HG03196 (cell line): ENCODE measurements at regions not wholly inside any gene's neighbourhood (a gene's known extent, or its start where the extent isn't known, plus 50 kb on each side); places are given as distances from the start of the nearest gene placed in this dataset.
"Not testable (repeated sequence)": the region's sequence is repeated elsewhere in the genome, so short reads cannot be mapped to it uniquely, and the experiment has no call there.

ENCODE experiments used
- ATAC-seq: cut with Tn5 transposase; IDR thresholded peaks from one replicate; pipeline ENCODE4 v1.9.1; 2021; ENCODE audit not compliant: unreplicated experiment

DNA sequence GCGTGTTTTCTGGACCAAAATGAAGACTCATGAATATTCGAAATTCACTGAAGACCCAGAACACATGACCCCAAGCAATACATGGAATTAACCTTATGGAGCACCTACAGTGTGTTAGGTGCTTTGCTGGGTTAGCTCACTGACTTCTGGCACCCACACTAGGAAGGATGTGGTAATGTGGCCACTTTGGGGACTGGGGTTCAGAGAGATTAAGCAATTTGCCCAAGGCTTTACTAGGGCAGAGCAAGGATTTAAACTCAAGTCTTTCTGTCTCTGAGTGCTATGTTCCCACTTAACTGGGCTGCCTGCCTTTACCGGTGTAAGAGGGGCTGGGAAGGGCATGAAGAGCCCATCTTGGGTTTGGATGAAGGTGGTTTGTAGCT, 162.0 kb upstream of the ATP6AP2 start:
- ATAC-seq: no peak

DNA sequence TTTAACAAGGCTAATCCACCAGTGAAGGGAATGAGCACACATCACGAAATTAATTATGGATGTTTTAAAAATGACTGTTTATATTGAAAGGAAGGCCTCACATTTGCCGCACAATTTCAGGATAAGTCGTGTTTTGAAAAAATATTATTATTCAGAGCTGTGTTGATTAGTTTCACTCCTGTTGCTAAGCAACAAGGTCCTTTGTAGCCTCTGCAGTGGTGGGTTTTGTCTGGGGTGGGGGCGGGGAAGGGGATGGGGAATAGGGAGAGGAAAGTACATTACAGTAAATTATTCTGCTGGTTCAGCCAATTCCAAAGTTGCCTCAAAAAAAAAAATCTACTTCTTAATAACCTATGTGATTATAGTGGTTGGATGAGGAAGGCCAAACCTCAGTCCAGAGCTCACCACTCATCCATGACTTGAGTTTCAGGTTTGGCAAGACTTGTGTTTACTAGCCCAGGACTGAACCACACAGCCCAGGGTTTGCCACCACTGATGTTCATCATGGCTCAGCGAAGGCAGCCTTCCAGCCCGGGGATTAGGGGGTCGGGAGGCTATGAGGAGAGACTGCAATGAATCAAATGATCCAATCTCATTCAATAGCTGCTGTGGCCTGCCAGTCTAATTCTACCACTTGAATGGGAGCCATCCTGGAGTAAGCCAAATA, 162.5 kb upstream of the ATP6AP2 start:
- ATAC-seq: no peak

DNA sequence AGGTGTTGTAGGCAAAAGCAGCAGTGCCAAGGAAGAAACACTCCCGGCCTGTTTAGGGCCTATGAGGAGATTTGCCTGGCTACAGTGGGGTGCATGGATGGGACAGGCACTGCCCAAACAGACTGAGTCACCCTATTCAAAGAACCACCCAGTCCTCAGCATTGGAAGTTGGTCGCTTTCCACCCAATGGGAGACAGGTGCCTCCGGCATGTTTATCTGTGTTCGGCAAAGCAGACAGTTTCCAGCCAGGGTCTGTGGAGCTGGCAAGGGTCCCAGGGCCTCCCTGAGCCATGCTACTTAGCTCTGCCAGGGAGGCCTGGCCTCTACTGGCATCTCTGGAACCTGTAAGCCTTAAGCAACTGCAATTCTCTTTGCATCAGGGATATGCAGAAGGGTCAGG, 165.1 kb upstream of the ATP6AP2 start:
- no peak for ATAC-seq

DNA sequence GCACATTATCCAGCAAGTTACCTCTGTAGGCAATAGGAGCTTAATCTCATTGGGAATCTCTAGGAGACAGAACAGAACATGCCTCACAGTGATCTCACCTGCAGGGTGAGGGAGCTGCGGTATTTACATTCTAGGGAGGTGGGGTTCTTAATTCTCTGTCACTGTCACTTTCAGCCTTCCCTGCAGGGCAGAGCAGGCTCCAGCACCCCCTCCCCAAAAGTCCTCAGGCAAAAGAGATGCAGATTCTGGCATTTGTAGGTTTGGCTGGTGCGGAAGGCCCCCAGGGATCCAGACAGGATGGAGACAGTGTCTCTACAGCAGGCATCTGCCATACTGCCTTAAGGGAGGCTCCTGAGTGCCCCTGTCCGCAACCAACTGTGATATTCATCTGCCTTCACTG, 166.4 kb upstream of the ATP6AP2 start:
- ATAC-seq: no peak

DNA sequence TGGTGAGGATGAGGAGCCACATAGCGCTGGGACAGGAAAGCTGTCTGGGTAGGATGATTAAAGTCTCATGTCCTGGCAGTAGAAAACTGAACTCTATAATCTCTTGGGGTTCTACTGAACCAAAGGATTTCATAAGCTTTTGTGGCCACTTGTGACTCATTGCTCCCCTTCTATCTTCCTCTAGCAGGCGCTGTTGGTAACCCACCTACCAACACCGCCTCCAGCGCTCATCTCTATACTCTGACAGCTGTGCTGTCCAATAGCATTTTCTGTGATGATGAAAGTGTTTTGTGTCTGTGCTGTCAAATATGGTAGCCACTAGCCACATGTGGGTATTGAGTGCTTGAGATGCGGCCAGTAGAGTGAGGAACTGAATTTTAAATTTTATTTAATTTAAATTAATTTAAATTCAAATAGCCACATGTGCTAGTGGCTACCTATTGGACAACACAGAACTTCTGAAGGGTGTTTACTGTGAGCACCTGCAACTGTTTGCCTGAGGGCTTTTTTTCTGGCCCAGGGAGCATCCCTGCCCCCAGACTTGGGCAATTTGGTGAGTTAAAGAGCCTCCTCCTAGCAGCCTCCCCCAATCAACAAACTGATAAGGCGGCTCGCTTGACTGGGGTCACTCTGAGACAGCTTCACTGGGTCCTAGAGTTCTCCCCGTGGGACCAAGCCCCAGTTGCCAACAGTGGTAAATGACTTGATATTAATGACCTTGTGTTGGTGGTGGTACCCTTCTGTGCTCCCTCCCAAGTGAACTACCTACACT, 169.2 kb upstream of the ATP6AP2 start:
- ATAC-seq: no peak

DNA sequence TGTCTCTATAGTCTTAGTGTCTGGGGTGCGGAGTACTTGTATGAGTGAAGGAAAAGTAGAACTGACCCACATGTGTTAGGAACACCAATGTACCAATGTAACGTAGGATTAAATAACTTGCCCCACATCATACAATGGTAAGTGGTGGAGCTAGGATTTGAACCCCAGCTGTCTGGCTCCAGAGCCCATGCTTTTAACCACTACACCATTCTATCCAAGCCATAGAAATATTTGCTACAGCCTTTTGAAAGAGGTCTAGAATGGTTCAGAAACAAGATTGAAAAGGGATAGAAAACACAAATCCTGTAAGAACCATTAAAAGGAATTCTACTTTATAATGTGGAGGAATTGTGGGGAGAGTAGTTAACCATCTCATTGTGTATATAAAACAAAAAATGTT, 169.9 kb upstream of the ATP6AP2 start:
- ATAC-seq: no peak

DNA sequence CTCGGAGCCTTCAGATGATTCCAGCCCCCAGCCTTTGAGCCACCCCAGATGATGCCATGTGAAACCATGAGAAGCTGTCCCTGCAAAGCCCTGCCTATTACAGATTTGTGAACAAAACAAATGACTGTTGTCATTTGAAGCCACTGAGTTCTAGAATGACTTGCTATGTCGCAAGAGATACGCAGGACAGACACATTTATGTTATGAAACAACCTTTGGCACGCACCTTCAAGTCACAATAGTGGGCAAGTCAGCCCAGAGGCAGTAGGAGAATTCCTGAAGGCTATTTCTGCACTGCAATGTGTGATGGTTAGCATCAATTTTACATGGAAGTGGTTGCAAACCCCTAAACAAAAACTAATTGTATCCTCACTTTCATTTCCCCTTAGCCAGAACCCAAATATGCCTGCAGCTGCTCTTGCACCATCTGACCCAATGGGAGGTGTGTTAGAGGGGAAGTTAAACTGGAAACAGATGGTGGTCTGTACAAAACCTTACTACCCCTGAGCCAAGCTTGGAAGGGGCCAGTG, 174.4 kb upstream of the ATP6AP2 start:
- ATAC-seq: no peak

DNA sequence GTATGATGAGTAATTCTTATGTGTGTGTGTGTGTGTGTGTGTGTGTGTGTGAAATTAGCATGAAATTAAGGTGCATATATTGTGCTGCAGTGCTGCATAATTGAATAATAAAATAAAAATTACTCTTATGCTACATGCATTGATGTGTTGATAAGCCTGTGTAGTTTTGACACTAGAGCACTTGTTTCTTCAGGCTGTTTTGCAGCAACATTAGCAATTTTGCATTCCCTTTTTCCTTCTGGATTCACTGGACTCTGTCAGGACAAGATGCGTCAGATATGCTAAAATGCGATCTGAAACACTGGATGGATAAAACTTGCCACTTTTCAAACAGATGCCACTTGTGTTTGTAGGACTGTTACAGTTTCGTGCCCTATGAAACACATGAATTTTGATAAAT, 175.4 kb upstream of the ATP6AP2 start:
- ATAC-seq: no peak

DNA sequence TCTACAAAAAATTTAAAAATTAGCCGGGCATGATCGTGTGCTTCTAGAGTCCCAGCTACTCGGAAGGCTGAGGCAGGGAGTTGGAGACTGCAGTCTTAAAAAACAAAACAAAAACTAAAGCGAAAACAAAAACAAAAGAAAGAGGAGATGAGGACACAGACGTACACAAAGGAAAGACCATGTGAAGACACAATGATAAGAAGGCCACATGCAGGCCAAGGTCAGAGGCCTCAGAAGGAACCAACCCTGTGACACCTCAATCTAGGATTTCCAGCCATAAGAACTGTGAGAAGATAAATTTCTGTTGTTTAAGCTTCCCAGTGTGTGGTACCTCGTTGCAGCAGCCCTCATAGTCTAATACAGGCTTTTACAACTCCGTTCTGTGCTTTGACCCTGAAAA, 177.0 kb upstream of the ATP6AP2 start:
- ATAC-seq: no peak

DNA sequence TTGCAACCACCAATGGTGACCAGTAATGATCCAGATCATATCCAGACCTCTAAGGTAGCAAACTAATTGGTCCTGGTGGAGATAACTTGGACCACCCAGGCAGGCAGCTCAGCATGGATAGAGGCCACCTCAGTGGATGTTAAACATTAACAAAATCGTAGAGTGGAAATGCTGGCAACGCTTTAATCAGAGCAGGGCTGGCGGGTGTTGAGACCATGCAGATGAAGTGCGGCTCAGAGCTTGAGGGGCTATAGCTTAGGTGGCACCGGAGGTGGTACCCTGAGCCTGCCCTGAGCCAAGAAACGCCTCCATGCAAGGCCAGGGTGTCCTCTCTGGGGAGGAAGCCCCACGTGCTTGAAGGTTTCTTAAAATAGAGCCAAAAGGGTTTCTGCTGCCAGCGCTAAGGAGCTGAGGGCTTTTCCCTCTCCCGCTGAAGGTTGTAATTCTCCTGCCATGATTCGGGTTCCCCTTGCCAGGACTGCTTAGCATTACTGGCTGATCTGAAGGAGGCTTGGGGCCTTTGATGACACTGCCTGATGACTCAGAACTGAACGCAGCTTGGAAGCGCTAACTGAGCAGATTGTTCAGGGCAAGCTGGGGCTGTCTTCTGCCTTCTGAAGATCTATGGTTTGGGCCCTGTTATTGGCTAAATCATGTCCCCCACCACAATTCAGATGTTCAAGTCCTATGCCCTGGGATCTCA, 177.8 kb upstream of the ATP6AP2 start:
- ATAC-seq: no peak

DNA sequence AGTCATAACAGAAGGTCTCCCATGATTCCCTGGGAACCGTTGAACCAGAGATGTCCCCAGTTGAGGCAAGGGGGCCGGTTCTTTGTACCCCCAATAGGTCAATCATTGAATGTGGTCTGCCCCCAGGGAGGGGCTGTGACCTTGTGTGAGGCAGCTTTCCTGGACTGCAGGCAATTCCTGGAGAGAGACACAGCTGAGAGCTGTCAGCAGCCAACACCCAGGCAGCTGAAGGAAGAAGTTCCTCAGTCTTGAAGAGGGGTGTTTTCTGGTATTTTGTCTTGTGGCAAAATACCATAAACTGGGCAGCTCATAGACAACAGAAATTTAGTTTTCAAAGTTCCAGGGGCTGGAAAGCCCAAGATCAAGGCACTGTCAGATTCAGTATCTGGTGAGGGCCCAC, 185.7 kb upstream of the ATP6AP2 start:
- no peak for ATAC-seq

DNA sequence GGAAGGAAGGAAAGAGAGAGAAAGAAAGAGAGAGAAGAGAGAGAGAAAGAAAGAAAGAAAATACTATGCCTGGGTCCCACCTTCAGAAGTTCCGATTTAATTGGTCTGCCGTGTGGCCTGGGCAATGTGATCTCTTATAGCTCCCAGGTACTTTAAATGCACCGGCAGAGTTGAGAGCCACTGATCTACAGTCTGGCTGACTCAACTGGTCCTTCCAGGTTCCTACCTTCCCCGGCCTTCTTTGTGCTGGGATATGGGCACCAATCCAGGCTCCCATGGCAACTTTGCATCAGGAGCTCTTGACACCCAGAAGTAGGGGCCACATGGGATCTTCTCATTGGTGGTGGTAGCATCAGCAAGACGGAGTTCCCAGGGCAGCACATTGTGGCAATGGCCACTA, 186.5 kb upstream of the ATP6AP2 start:
- ATAC-seq: no peak

DNA sequence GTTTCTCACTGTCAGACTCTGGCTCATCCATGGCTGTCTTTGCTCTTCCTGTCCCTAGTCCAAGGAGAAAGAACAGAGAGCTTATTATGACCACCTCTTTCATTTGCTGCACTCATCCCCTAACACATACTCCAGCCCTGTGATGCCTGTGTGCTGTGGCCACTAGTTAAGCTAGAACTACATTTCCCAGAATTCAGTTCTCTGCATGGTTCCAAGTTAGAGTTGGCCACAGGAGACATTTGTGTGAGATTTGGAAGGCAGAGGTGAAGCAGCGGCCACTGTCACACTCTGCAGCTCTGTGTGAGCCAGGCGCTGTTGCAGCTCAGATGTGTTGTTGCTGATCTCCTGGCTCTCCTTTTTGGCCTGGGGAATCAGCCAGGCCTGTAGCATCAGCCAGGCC, 188.2 kb upstream of the ATP6AP2 start:
- no peak for ATAC-seq

DNA sequence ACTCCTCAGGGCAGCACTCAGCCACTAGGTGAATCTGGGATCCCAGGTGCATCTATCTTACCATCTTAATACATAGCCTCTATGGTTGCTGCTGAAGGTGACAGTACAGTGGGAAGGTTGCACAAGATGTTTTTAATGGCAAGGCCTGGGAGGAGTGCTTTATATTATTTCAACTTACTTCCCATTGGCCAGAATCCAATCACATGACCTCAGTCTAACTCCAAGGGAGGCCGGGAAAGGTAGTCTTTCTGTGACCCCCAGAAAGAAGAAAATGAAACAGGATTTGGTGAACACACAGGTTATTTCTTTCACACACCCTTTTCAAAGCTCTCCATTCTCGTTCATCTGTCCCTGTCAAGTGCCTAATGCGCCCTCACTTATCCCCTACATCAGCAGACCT, 189.1 kb upstream of the ATP6AP2 start:
- ATAC-seq: no peak

DNA sequence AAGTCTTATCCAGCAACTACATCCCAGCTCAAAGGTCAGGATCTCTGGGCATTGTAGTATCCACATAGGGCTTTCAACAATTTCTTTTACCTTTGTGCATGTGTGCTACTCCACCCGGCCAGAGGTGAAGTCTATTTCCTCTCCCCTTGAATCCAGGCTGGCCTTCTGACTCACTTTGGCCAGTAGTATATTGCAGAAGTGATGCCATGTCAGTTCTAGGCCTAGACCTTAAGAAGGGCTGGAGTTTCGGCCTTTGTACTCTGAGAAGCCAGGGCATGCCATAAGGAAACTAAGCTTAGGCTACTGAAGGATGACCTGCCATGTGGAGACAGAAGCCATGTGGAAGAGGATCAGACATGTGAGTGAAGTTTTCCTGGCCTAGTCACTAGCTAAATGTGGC, 191.2 kb upstream of the ATP6AP2 start:
- no peak for ATAC-seq

DNA sequence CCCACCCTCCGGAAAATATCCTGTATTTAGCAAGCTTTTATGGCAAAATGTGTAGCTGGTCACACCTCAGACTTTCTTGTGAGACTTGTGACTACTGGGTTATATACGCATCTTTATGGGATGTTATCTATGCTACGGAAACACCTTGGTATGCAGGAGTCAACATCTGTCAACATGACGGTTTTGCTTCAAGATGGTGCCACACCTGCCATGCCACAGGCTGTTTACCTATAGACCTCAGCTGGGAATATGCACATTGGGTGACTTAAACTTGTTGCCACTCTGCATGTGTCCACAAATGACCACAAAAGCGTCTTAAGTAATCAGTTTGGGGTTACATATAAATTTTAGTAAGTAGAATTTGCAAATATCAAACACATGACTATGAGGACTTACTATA, 192.3 kb upstream of the ATP6AP2 start:
- no peak for ATAC-seq

DNA sequence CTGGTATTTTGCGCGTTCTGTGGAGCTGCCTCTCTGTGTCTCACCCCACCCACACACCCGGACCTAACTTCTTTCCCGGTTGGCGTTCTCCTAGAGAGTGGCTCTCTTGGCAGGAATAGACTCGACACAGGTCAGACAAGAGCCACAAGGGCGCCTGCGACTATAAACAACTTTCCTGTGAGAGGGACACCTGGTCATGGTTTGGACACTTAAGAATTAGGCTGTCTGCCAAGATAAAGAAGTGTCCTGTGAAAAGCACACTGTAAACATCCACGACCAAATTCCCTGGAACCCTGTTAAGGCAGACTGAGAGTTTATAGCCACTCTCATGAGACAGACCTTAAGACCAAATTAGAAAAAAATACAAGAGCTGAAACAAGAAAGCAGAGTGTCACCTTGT, 192.9 kb upstream of the ATP6AP2 start:
- not testable (repeated sequence) for ATAC-seq

DNA sequence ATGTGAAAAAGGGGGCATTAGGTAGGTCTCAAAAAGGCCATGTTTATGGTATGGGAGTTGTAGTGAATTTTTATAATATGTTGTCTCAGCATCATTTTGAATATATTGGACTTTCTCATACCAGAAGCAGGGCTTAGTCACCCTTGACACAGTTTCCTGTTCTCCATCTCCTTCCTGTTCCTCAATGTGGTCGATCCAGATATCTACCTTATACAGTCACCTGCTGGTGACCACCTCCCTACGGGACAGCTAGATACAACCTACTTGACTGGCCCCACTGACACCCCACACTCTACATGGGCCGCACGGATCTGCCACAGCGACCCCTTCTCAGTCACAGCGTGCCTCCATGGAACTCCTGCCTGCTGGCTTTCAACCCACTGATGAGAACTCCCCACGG, 193.5 kb upstream of the ATP6AP2 start:
- not testable (repeated sequence) for ATAC-seq

DNA sequence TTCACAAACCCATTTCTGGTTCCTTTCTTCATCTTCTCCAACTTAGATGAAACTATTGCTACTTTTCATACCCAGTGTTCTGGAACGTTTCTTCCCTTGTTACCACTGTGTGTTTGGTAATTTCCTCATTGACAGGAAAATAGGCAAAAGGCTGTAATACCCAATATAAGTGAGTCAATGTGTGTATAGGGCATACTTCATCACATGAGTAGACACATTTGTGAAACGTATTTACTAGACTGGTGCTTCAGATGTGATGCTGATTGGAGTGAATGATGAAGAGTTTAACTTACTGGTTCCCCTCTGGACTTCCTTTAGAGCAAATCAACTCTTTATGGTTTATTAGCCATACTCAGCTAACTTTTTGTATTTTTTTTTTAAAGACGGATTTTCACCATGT, 195.1 kb upstream of the ATP6AP2 start:
- ATAC-seq: no peak

DNA sequence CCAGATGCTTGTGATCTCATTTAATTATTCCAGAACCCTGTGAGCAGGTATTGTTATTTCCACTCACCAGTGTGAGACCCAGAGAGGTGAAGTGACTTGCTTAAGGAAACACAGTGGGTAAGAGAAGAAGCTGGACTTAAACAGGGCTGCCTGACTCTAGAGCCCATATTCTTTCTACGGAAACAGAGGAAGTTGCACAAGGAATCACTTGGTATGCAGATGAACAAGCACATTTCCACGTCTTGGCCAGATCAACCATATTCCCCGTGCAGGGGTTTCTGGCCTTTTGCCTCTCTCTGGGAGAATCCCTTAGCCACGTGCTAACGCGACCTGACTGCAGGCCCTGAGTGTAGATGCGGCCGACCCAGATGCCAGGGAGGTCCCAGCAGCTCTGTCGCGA, 195.5 kb upstream of the ATP6AP2 start:
- no peak for ATAC-seq

DNA sequence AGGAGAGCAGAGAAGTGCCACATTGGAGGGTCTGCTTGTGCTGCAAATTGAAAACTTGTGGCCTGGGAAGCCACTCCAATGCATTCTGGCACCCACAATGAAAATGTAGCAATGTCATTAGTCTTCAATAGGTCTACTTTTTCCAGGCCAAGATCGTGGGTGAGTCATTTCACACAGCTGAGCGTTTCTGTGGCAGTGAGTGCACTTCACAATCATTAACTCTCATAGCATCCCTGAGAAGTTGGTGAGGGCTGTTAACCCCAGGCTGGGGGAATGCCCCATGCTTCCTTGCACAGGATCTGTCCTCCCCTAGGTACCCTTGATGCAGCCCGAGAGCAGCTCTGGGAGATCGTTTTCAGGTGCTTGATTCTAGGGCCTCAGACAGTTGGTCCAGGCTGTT, 196.8 kb upstream of the ATP6AP2 start:
- ATAC-seq: no peak

DNA sequence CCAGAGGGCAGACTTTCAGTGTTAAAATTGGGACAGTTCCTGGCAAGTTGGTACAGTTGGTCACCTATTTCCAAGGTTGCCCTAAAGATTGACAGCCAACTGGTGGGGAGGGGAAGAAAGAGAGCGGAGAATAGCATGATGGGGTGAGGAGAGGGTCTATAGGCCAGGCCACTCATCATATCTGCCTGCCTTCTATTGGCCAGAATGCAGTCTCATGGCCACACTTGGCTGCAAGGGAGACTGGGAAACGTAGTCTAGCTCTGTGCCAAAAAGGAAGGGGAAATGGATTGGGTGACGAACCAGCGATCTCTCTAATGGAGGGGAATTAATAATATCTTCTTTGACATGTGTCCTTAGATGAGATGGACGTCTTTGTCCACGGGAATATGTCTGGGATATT, 197.4 kb upstream of the ATP6AP2 start:
- no peak for ATAC-seq
